K562 (cell line): ENCODE measurements at regions not wholly inside any gene's neighbourhood (a gene's known extent, or its start where the extent isn't known, plus 50 kb on each side); places are given as distances from the start of the nearest gene placed in this dataset.

ENCODE experiments used
- ATF1 ChIP-seq, 2 experiments: fragments of 450-650 bp in 1 of 2; IDR thresholded peaks; 2 replicates each; pipeline ENCODE4 v1.6.1; 2016; ENCODE audit warnings: missing compliant biosample characterization in 1 of 2, missing genetic modification characterization in 1 of 2
- CTCF ChIP-seq, 3 experiments: IDR thresholded peaks in 2 of 3; conservative IDR thresholded peaks in 1 of 3; 2 replicates each; pipeline ENCODE4 v1.5.1; 2011 to 2012; ENCODE audit warnings: low read length in 3 of 3, mild to moderate bottlenecking in 3 of 3, control low read depth in 2 of 3, improper control_type of control experiment in 1 of 3, inconsistent platforms in 1 of 3, low read depth in 1 of 3, mixed read lengths in 1 of 3, moderate library complexity in 1 of 3; ENCODE audit not compliant: insufficient read depth in 2 of 3
- TAF7 ChIP-seq: fragments of 450-650 bp; IDR thresholded peaks from 2 replicates; pipeline ENCODE4 v1.6.1; 2016; ENCODE audit warnings: missing genetic modification characterization, missing compliant biosample characterization
- TF ChIP-seq, protein P1 (sequence below): fragments of 450-650 bp; formaldehyde crosslinking; IDR thresholded peaks from 2 replicates; pipeline ENCODE4 v1.4.0; 2022; ENCODE audit warnings: missing genetic modification characterization
- TF ChIP-seq, protein P2 (sequence below): conservative IDR thresholded peaks from 2 replicates; pipeline ENCODE4 v1.6.1; 2011; ENCODE audit warnings: low read depth, mild to moderate bottlenecking, low read length; ENCODE audit not compliant: control insufficient read depth

GRCh38 chr1:98205291-98206017 lies 284.6 kb upstream of the DPYD start:
- TF ChIP-seq TAF7 (tag) (no peak), ATF1 (CRISPR knock-in tag; IDR thresholded peaks at IDR 0.05) (no peak), ATF1 (tag; IDR thresholded peaks at IDR 0.05) (no peak), CTCF (IDR thresholded peaks at IDR 0.05 in 2 of 3, conservative IDR thresholded peaks at IDR 0.05 in 1 of 3; ENCODE audit: insufficient read depth in 2 of 3, low read depth in 1 of 3, low read length in 3 of 3) (no peak)
- TF ChIP-seq, protein P1, sequence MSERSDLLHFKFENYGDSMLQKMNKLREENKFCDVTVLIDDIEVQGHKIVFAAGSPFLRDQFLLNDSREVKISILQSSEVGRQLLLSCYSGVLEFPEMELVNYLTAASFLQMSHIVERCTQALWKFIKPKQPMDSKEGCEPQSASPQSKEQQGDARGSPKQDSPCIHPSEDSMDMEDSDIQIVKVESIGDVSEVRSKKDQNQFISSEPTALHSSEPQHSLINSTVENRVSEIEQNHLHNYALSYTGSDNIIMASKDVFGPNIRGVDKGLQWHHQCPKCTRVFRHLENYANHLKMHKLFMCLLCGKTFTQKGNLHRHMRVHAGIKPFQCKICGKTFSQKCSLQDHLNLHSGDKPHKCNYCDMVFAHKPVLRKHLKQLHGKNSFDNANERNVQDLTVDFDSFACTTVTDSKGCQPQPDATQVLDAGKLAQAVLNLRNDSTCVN (CRISPR knock-in tag): no peak
- TF ChIP-seq, protein P2, sequence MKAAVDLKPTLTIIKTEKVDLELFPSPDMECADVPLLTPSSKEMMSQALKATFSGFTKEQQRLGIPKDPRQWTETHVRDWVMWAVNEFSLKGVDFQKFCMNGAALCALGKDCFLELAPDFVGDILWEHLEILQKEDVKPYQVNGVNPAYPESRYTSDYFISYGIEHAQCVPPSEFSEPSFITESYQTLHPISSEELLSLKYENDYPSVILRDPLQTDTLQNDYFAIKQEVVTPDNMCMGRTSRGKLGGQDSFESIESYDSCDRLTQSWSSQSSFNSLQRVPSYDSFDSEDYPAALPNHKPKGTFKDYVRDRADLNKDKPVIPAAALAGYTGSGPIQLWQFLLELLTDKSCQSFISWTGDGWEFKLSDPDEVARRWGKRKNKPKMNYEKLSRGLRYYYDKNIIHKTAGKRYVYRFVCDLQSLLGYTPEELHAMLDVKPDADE: no peak
